Mesendoderm (in vitro differentiated cells): ENCODE measurements at regions not wholly inside any gene's neighbourhood (a gene's known extent, or its start where the extent isn't known, plus 50 kb on each side); places are given as distances from the start of the nearest gene placed in this dataset.
A peak's percentile ranks its signal among the peaks of the same experiment; 100 is the strongest.
"Not testable (repeated sequence)": the region's sequence is repeated elsewhere in the genome, so short reads cannot be mapped to it uniquely, and the experiment has no call there.

Source experiments
- DNase-seq: peaks from one replicate; pipeline ENCODE4 v3.0.0; 2013
- H2AK5ac ChIP-seq: 2 replicates; pipeline ENCODE4 v1.6.1; 2013; ENCODE audit warnings: low read length, inconsistent platforms
- H2BK120ac ChIP-seq: 2 replicates; pipeline ENCODE4 v1.6.1; 2013; ENCODE audit warnings: low read depth, mild to moderate bottlenecking, low read length, moderate library complexity, mixed read lengths
- H2BK15ac ChIP-seq: replicated peaks from 2 replicates; pipeline ENCODE4 v1.6.1; 2013; ENCODE audit warnings: low read depth, mild to moderate bottlenecking, moderate library complexity
- H2BK5ac ChIP-seq: 2 replicates; pipeline ENCODE4 v1.6.1; 2013; ENCODE audit warnings: low read length, inconsistent platforms
- H3K18ac ChIP-seq: 2 replicates; pipeline ENCODE4 v1.6.1; 2013; ENCODE audit warnings: mild to moderate bottlenecking, low read length, mixed read lengths
- H3K23ac ChIP-seq: one replicate; pipeline ENCODE4 v1.6.1; 2013; ENCODE audit warnings: low read length
- H3K27ac ChIP-seq: 2 replicates; pipeline ENCODE4 v1.5.1; 2013; ENCODE audit warnings: low read depth, mild to moderate bottlenecking, inconsistent platforms, low read length, moderate library complexity
- H3K27me3 ChIP-seq: 2 replicates; pipeline ENCODE4 v1.6.1; 2013; ENCODE audit warnings: low read length, control low read depth, mild to moderate bottlenecking, inconsistent platforms; ENCODE audit not compliant: insufficient read depth, poor library complexity
- H3K36me3 ChIP-seq: 2 replicates; pipeline ENCODE4 v1.6.1; 2013; ENCODE audit warnings: low read length, inconsistent platforms; ENCODE audit not compliant: control insufficient read depth, insufficient read depth
- H3K4ac ChIP-seq: one replicate; pipeline ENCODE4 v1.6.1; 2013; ENCODE audit warnings: low read depth, mild to moderate bottlenecking, low read length, moderate library complexity
- H3K4me1 ChIP-seq: 2 replicates; pipeline ENCODE4 v1.6.1; 2013; ENCODE audit warnings: low read depth, low read length, inconsistent platforms; ENCODE audit not compliant: control insufficient read depth
- H3K4me2 ChIP-seq: 2 replicates; pipeline ENCODE4 v1.6.1; 2013; ENCODE audit warnings: low read length
- H3K4me3 ChIP-seq: 2 replicates; pipeline ENCODE4 v1.5.1; 2013; ENCODE audit warnings: mild to moderate bottlenecking, low read length
- H3K56ac ChIP-seq: one replicate; pipeline ENCODE4 v1.6.1; 2013; ENCODE audit warnings: low read length
- H3K79me1 ChIP-seq: 2 replicates; pipeline ENCODE4 v1.6.1; 2013; ENCODE audit warnings: low read length, inconsistent platforms
- H3K79me2 ChIP-seq: 2 replicates; pipeline ENCODE4 v1.6.1; 2013; ENCODE audit warnings: mild to moderate bottlenecking, low read length; ENCODE audit not compliant: control insufficient read depth, insufficient read depth
- H3K9ac ChIP-seq: 2 replicates; pipeline ENCODE4 v1.6.1; 2013; ENCODE audit warnings: low read length, inconsistent platforms
- H4K5ac ChIP-seq: one replicate; pipeline ENCODE4 v1.6.1; 2013; ENCODE audit warnings: low read length
- H4K8ac ChIP-seq: one replicate; pipeline ENCODE4 v1.6.1; 2013; ENCODE audit warnings: low read depth, mild to moderate bottlenecking, control low read depth, low read length, moderate library complexity
- WGBS: extraction: QIAGEN DNeasy Blood & Tissue Kit; methylation state at CpG from one replicate; pipeline ENCODE4 v1.1.7; 2013; ENCODE audit warnings: low lambda C conversion rate, missing lambda C conversion rate; ENCODE audit not compliant: insufficient coverage; ENCODE audit errors: extremely low coverage; 5-methylcytosine and 5-hydroxymethylcytosine counted together

- no CpG with 5 or more reads among the region's 6 CpGs for WGBS
Observed at GRCh38 chr1:221965891-221966290, 224.0 kb upstream of the DUSP10 start.

GRCh38 chr1:221965252-221965651 is 223.4 kb upstream of the DUSP10 start:
- DNase-seq, result no peak
- Histone ChIP-seq H3K4me1 (no peaks in the 10 kb centered on the region), H3K4ac (peak overlapping the region; percentile 55), H3K18ac (peak overlapping the region; percentile 87), H3K4me2 (no peak overlapping the region), H4K5ac (no peak overlapping the region), H3K36me3 (no peaks in the 10 kb centered on the region), H3K79me1 (no peaks in the 10 kb centered on the region), H2BK15ac (no peak overlapping the region), H4K8ac (peak overlapping the region; percentile 76), H3K56ac (peak overlapping the region; percentile 74), H3K27me3 (no peaks in the 10 kb centered on the region), H3K79me2 (no peaks in the 10 kb centered on the region), H3K4me3 (no peak overlapping the region), H2AK5ac (no peak overlapping the region), H3K27ac (peak overlapping the region; percentile 56), H3K23ac (no peak overlapping the region), H2BK120ac (peak overlapping the region; percentile 88), H2BK5ac (peak overlapping the region; percentile 95), H3K9ac (no peak overlapping the region)
- WGBS, result no CpG with 5 or more reads among the region's 3 CpGs

More at GRCh38 chr1:221965891-221966290, 224.0 kb upstream of the DUSP10 start:
- H3K4me2 ChIP-seq, H4K5ac ChIP-seq, H3K27ac ChIP-seq, H2AK5ac ChIP-seq, H4K8ac ChIP-seq, H2BK5ac ChIP-seq, DNase-seq, H3K4me3 ChIP-seq, H2BK15ac ChIP-seq, H3K4me1 ChIP-seq, H3K79me2 ChIP-seq, H3K23ac ChIP-seq, H3K79me1 ChIP-seq, H3K27me3 ChIP-seq, H3K56ac ChIP-seq, H3K36me3 ChIP-seq, H3K9ac ChIP-seq: not testable (repeated sequence)
- Histone ChIP-seq H3K4ac (peak overlapping the region; percentile 36), H3K18ac (peak overlapping the region; percentile 18), H2BK120ac (peak overlapping the region; percentile 88)

GRCh38 chr1:221963742-221964141 is 221.9 kb upstream of the DUSP10 start:
- Histone ChIP-seq H3K4me1 (no peaks in the 10 kb centered on the region), H3K4ac (peak overlapping the region; percentile 70), H4K8ac (no peak overlapping the region), H3K36me3 (no peaks in the 10 kb centered on the region), H3K9ac (no peak overlapping the region), H3K4me3 (no peak overlapping the region), H3K79me1 (no peaks in the 10 kb centered on the region), H2BK120ac (peak overlapping the region; percentile 73), H3K23ac (no peak overlapping the region), H4K5ac (peak overlapping the region; percentile 12), H3K27ac (no peak overlapping the region), H3K79me2 (no peaks in the 10 kb centered on the region), H3K18ac (peak overlapping the region; percentile 92), H3K4me2 (no peak overlapping the region), H3K56ac (peak overlapping the region; percentile 69), H3K27me3 (no peaks in the 10 kb centered on the region), H2BK15ac (no peak overlapping the region), H2AK5ac (peak overlapping the region; percentile 89), H2BK5ac (peak overlapping the region; percentile 98)
- no CpG with 5 or more reads among the region's 1 CpG for WGBS
- DNase-seq, result no peak

- Histone ChIP-seq H4K8ac (no peak overlapping the region), H3K18ac (peak overlapping the region; percentile 15), H2AK5ac (peak overlapping the region; percentile 66), H3K79me2 (no peaks in the 10 kb centered on the region), H3K23ac (no peak overlapping the region), H3K56ac (no peak overlapping the region), H3K36me3 (no peaks in the 10 kb centered on the region), H2BK120ac (no peak overlapping the region), H4K5ac (no peak overlapping the region), H3K79me1 (no peaks in the 10 kb centered on the region), H3K4me3 (no peak overlapping the region), H2BK5ac (no peak overlapping the region), H2BK15ac (peak overlapping the region; percentile 9), H3K27me3 (no peaks in the 10 kb centered on the region), H3K4ac (no peak overlapping the region), H3K27ac (no peak overlapping the region), H3K4me2 (no peak overlapping the region), H3K9ac (no peak overlapping the region), H3K4me1 (no peaks in the 10 kb centered on the region)
- no CpG with 5 or more reads among the region's 4 CpGs for WGBS
- DNase-seq, result no peak
Observed at GRCh38 chr1:221962385-221962784, 220.5 kb upstream of the DUSP10 start.

- peak overlapping the region; percentile 95 for H4K8ac ChIP-seq
- no peak overlapping the region for H3K23ac ChIP-seq
- peak overlapping the region; percentile 61 for H3K56ac ChIP-seq
- peak overlapping the region; percentile 96 for H3K18ac ChIP-seq
- H3K27ac ChIP-seq, result no peak overlapping the region
- H4K5ac ChIP-seq, result no peak overlapping the region
- no peaks in the 10 kb centered on the region for H3K79me1 ChIP-seq
- no peaks in the 10 kb centered on the region for H3K4me1 ChIP-seq
- peak overlapping the region; percentile 9 for H2BK15ac ChIP-seq
- H2AK5ac ChIP-seq, result no peak overlapping the region
- H3K4ac ChIP-seq, result peak overlapping the region; percentile 55
- H3K27me3 ChIP-seq, result no peaks in the 10 kb centered on the region
- H2BK5ac ChIP-seq, result no peak overlapping the region
- no peaks in the 10 kb centered on the region for H3K79me2 ChIP-seq
- H3K9ac ChIP-seq, result no peak overlapping the region
- peak overlapping the region; percentile 88 for H2BK120ac ChIP-seq
- no peaks in the 10 kb centered on the region for H3K36me3 ChIP-seq
- H3K4me3 ChIP-seq, result no peak overlapping the region
- no peak overlapping the region for H3K4me2 ChIP-seq
- WGBS, result no CpG with 5 or more reads among the region's 5 CpGs
- DNase-seq, result peak; percentile 40
Observed at GRCh38 chr1:221961532-221962292, 219.8 kb upstream of the DUSP10 start.

GRCh38 chr1:221958161-221958562 is 216.3 kb upstream of the DUSP10 start:
- H3K4ac ChIP-seq, H3K4me2 ChIP-seq, H2BK120ac ChIP-seq, H2BK5ac ChIP-seq, H4K8ac ChIP-seq, H3K27me3 ChIP-seq, H3K79me2 ChIP-seq, H3K18ac ChIP-seq, H2AK5ac ChIP-seq, H3K23ac ChIP-seq, H3K27ac ChIP-seq, H3K4me1 ChIP-seq, H3K79me1 ChIP-seq, H3K9ac ChIP-seq, H3K36me3 ChIP-seq, H3K4me3 ChIP-seq, H3K56ac ChIP-seq, H2BK15ac ChIP-seq, H4K5ac ChIP-seq: not testable (repeated sequence)
- no CpG with 5 or more reads among the region's 2 CpGs for WGBS
- peak; percentile 64 for DNase-seq
